ENCODE measurements at regions not wholly inside any gene's neighbourhood (a gene's known extent, or its start where the extent isn't known, plus 50 kb on each side); places are given as distances from the start of the nearest gene placed in this dataset.

DNA sequence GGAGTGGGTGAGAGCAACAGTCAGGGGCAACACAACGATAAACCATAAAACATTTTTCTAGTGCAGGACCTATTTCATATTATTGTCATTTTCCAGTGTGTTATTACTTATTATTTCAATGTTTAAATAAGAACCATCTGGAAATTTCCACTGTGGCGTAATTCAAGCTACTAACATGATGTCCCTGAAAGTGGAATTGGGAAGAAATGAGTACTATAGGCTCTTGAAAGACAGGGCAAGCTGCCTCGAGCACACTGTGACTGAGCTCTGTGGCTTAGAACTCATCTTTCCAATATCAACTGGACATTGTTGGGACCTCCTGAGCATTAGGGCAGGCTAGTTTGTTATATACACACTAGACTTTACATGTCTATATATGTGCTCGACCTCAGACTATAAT lies 182.9 kb upstream of the RIOK2 start:
- TF ChIP-seq CTCF (IDR thresholded peaks at IDR 0.05; ENCODE audit: poor library complexity) (no peak), EZH2 (IDR thresholded peaks at IDR 0.05; ENCODE audit: borderline replicate concordance) (no peak)
